B cell (primary cell): ENCODE measurements at regions not wholly inside any gene's neighbourhood (a gene's known extent, or its start where the extent isn't known, plus 50 kb on each side); places are given as distances from the start of the nearest gene placed in this dataset.

ENCODE experiments used
- ATAC-seq: fragments of 200-7000 bp; cut with Tn5 transposase; one replicate; pipeline ENCODE4 v1.10.0; 2021; ENCODE audit warnings: low read depth, mild to moderate bottlenecking, moderate number of reproducible peaks, moderate library complexity
- CTCF ChIA-PET: fragments of 350-600 bp; sonication (Branson Sonifier 250); formaldehyde crosslinking; loops from one replicate; lab custom pipeline; 2021; ENCODE audit warnings: antibody characterized with exemption, inconsistent platforms; lab: Charles Lee
- POLR2A ChIA-PET: fragments of 350-600 bp; sonication (Branson Sonifier 250); formaldehyde crosslinking; loops from one replicate; lab custom pipeline; 2021; ENCODE audit warnings: antibody characterized with exemption; lab: Charles Lee
- DNase-seq: peaks from one replicate; pipeline ENCODE4 v3.0.0; 2013
- H2AFZ ChIP-seq: 2 replicates; pipeline ENCODE4 v1.6.1; 2012; ENCODE audit warnings: mild to moderate bottlenecking, low read depth, low read length; ENCODE audit not compliant: insufficient read depth, poor library complexity, severe bottlenecking
- H3K27ac ChIP-seq, 2 donors: 1 replicate in 1 of 2; 2 replicates in 1 of 2; pipeline ENCODE4 v1.5.1; 2012 to 2013; ENCODE audit warnings: low read length in 2 of 2, mild to moderate bottlenecking in 2 of 2, moderate library complexity in 1 of 2
- H3K27me3 ChIP-seq, 4 experiments: fragments of 200-600 bp in 1 of 4; sonication (generic) in 1 of 4; replicated peaks in 1 of 4; 1 replicate in 2 of 4; 2 replicates in 2 of 4; pipeline versions ENCODE4 v1.6.1 to v1.7.0; 2013 to 2016; ENCODE audit warnings: low read length in 3 of 4, mild to moderate bottlenecking in 2 of 4, mixed read lengths in 1 of 4, moderate library complexity in 1 of 4; ENCODE audit not compliant: insufficient read depth in 4 of 4, control insufficient read depth in 3 of 4; ENCODE audit errors: control extremely low read depth in 1 of 4
- H3K36me3 ChIP-seq, 2 experiments: replicated peaks in 1 of 2; 1 replicate in 1 of 2; 2 replicates in 1 of 2; pipeline versions ENCODE4 v1.6.1 to v1.7.1; 2013; ENCODE audit warnings: low read length in 1 of 2; ENCODE audit not compliant: insufficient read depth in 2 of 2, control insufficient read depth in 1 of 2; ENCODE audit errors: control extremely low read depth in 1 of 2, extremely low read depth in 1 of 2
- H3K4me1 ChIP-seq, 2 donors: fragments of 200-600 bp in 1 of 2; sonication (generic) in 1 of 2; 1 replicate in 1 of 2; 2 replicates in 1 of 2; pipeline versions ENCODE4 v1.5.1 to v1.6.1; 2013 to 2017; ENCODE audit warnings: low read length in 2 of 2; ENCODE audit not compliant: control insufficient read depth in 2 of 2, insufficient read depth in 2 of 2
- H3K4me2 ChIP-seq: replicated peaks from 2 replicates; pipeline ENCODE3; 2012; ENCODE audit warnings: mild to moderate bottlenecking, low read depth, low read length; ENCODE audit not compliant: poor library complexity, severe bottlenecking
- H3K4me3 ChIP-seq, 5 experiments: fragments of 200-600 bp in 1 of 5; sonication (generic) in 1 of 5; 1 replicate in 3 of 5; 2 replicates in 2 of 5; pipeline versions ENCODE4 v1.5.1 to v1.7.0; 2011 to 2016; ENCODE audit warnings: low read length in 4 of 5, mild to moderate bottlenecking in 4 of 5, low read depth in 2 of 5, control low read depth in 1 of 5, moderate library complexity in 1 of 5; ENCODE audit not compliant: insufficient read depth in 1 of 5; ENCODE audit errors: control extremely low read depth in 1 of 5, extremely low read depth in 1 of 5
- H3K79me2 ChIP-seq: fragments of 200-600 bp; sonication (generic); one replicate; pipeline ENCODE4 v1.6.0; 2016; ENCODE audit warnings: low read length; ENCODE audit not compliant: control insufficient read depth, insufficient read depth
- H3K9ac ChIP-seq: fragments of 200-600 bp; sonication (generic); 2 replicates; pipeline ENCODE4 v1.6.1; 2017; ENCODE audit warnings: mild to moderate bottlenecking, low read length, moderate library complexity
- H3K9me3 ChIP-seq, 3 donors: one replicate each; pipeline versions ENCODE4 v1.6.1 to v1.7.1; 2013; ENCODE audit warnings: low read length in 2 of 3; ENCODE audit not compliant: control insufficient read depth in 2 of 3, insufficient read depth in 1 of 3; ENCODE audit errors: control extremely low read depth in 1 of 3
- H4K20me1 ChIP-seq: 2 replicates; pipeline ENCODE4 v1.6.0; 2012; ENCODE audit warnings: mild to moderate bottlenecking, low read length; ENCODE audit not compliant: insufficient read depth, control insufficient read depth, poor library complexity, severe bottlenecking
- H3K27ac Mint-ChIP-seq: one replicate; pipeline ENCODE4 v1.8.0; 2021; ENCODE audit warnings: mixed read lengths
- H3K27me3 Mint-ChIP-seq: one replicate; pipeline ENCODE4 v1.8.0; 2021; ENCODE audit warnings: mixed read lengths
- H3K4me1 Mint-ChIP-seq: one replicate; pipeline ENCODE4 v1.8.0; 2021; ENCODE audit warnings: mixed read lengths
- H3K4me3 Mint-ChIP-seq: one replicate; pipeline ENCODE4 v1.8.0; 2021; ENCODE audit warnings: mixed read lengths
- H3K9me3 Mint-ChIP-seq: one replicate; pipeline ENCODE4 v1.8.0; 2022; ENCODE audit warnings: mixed read lengths; ENCODE audit not compliant: insufficient read depth
- EZH2 ChIP-seq: IDR thresholded peaks from 2 replicates; pipeline ENCODE4 v1.6.1; 2012; ENCODE audit warnings: borderline replicate concordance, low read depth, mild to moderate bottlenecking, moderate library complexity, low read length; ENCODE audit not compliant: insufficient read depth, poor library complexity, severe bottlenecking
- WGBS: methylation state at CpG from one replicate; pipeline ENCODE4 v1.1.5; 2013; ENCODE audit warnings: missing lambda C conversion rate; ENCODE audit not compliant: insufficient coverage; 5-methylcytosine and 5-hydroxymethylcytosine counted together
- intact Hi-C: fragments of 100-400 bp; cut with micrococcal nuclease; formaldehyde crosslinking; loops from one replicate; pipeline ENCODE4 v1.10.0; 2022
- TF ChIP-seq, protein P1 (sequence below): fragments of 200-600 bp; IDR thresholded peaks from one replicate; pipeline ENCODE4 v1.8.0; 2022; ENCODE audit warnings: antibody characterized with exemption, mild to moderate bottlenecking

DNA sequence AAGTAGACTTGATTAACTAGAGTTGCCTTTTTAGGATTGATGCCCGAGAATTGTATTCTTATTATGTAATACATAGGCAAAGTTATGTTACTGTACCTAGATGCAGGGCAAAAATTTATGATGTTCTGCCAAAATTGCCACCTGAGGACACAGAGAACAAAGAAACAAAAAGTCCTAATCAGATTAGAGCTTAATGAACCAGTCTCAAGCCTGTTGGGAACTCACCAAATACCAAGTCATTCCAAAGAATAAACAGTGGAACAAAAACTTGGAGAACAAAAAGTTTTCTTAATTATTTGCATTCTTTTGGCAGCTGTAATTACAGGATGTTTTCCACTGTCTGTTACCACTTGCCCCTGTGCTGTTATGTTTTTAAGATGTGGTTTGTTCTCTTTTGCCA is 154.7 kb upstream of the SGK1 start:
- no peaks in the 10 kb centered on the region for H3K27me3 Mint-ChIP-seq
- Histone ChIP-seq H2AFZ (no peak overlapping the region), H3K4me2 (no peak overlapping the region), H3K9me3 (no peaks in the 10 kb centered on the region), H3K4me1 (no peaks in the 10 kb centered on the region), H3K27me3 (no peaks in the 10 kb centered on the region), H3K4me3 (no peak overlapping the region), H3K79me2 (no peaks in the 10 kb centered on the region), H3K9ac (no peak overlapping the region), H4K20me1 (no peaks in the 10 kb centered on the region), H3K36me3 (no peaks in the 10 kb centered on the region), H3K27ac (no peak overlapping the region)
- ATAC-seq (no peak), DNase-seq (no peak)
- CTCF ChIA-PET, result no interaction called here
- TF ChIP-seq, protein P1, sequence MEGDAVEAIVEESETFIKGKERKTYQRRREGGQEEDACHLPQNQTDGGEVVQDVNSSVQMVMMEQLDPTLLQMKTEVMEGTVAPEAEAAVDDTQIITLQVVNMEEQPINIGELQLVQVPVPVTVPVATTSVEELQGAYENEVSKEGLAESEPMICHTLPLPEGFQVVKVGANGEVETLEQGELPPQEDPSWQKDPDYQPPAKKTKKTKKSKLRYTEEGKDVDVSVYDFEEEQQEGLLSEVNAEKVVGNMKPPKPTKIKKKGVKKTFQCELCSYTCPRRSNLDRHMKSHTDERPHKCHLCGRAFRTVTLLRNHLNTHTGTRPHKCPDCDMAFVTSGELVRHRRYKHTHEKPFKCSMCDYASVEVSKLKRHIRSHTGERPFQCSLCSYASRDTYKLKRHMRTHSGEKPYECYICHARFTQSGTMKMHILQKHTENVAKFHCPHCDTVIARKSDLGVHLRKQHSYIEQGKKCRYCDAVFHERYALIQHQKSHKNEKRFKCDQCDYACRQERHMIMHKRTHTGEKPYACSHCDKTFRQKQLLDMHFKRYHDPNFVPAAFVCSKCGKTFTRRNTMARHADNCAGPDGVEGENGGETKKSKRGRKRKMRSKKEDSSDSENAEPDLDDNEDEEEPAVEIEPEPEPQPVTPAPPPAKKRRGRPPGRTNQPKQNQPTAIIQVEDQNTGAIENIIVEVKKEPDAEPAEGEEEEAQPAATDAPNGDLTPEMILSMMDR, result no peak
- TF ChIP-seq EZH2, result no peak
- intact Hi-C loops, result no loop called here
- H3K4me3 Mint-ChIP-seq, result no peak overlapping the region
- H3K27ac Mint-ChIP-seq, result no peak overlapping the region
- no peaks in the 10 kb centered on the region for H3K4me1 Mint-ChIP-seq
- H3K9me3 Mint-ChIP-seq, result no peaks in the 10 kb centered on the region
- POLR2A ChIA-PET, result no interaction called here
- no CpG with 5 or more reads among the region's 1 CpG for WGBS

DNA sequence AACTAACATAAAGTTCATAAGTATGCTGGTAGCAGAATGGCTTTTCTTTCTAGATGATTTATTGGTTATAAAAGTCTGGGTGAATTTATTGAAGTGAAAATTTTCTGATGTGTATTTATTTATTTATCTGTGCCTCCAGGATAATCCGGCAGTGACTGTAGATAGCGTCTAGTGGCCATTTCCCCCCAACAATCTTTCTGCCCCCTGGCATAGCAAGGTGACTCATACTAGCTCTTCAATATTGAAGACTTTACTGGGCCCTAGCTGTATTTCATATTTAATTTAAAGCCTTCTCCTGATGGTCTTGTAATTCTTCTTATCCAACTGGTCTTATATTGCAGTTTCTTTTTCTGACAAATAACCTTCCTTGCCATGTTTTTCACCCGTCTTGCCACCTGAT is 154.1 kb upstream of the SGK1 start:
- H2AFZ ChIP-seq, result no peak overlapping the region
- no peaks in the 10 kb centered on the region for H3K27me3 ChIP-seq
- no peaks in the 10 kb centered on the region for H3K9me3 ChIP-seq
- H3K4me2 ChIP-seq, result no peak overlapping the region
- no peak for ATAC-seq
- no peaks in the 10 kb centered on the region for H4K20me1 ChIP-seq
- no peaks in the 10 kb centered on the region for H3K36me3 ChIP-seq
- H3K27ac ChIP-seq, result no peak overlapping the region
- no peaks in the 10 kb centered on the region for H3K4me1 ChIP-seq
- WGBS, result 100% methylated on average over 1 of the region's 3 CpGs
- H3K9me3 Mint-ChIP-seq, result no peaks in the 10 kb centered on the region
- TF ChIP-seq, protein P1, result no peak
- TF ChIP-seq EZH2, result no peak
- H3K27me3 Mint-ChIP-seq, result no peaks in the 10 kb centered on the region
- H3K9ac ChIP-seq, result no peak overlapping the region
- H3K27ac Mint-ChIP-seq, result no peak overlapping the region
- ChIA-PET CTCF (no interaction called here), POLR2A (no interaction called here)
- H3K4me3 ChIP-seq, result no peak overlapping the region
- no peaks in the 10 kb centered on the region for H3K4me1 Mint-ChIP-seq
- H3K79me2 ChIP-seq, result no peaks in the 10 kb centered on the region
- intact Hi-C loops, result no loop called here
- no peak for DNase-seq
- no peak overlapping the region for H3K4me3 Mint-ChIP-seq
